PC-9 (cell line): ENCODE measurements at regions not wholly inside any gene's neighbourhood (a gene's known extent, or its start where the extent isn't known, plus 50 kb on each side); places are given as distances from the start of the nearest gene placed in this dataset.

Source experiments
- BruUV-seq: library from RNA; stranded (reverse); fragments of 400-500 nt; replicated peaks from 2 replicates; lab custom pipeline; 2021; lab: Mats Ljungman, UMichigan
- CTCF ChIA-PET: fragments of 300-600 bp; sonication (Branson Sonifier 250); formaldehyde crosslinking; loops from one replicate; lab custom pipeline; 2022; ENCODE audit warnings: antibody characterized with exemption; lab: Charles Lee
- POLR2A ChIA-PET: fragments of 300-600 bp; sonication (Branson Sonifier 250); formaldehyde crosslinking; loops from one replicate; lab custom pipeline; 2022; ENCODE audit warnings: antibody characterized with exemption; ENCODE audit not compliant: unreplicated experiment; lab: Charles Lee
- DNase-seq, 2 experiments: peaks; one replicate each; pipeline versions ENCODE4 v3.0.0 to v3.0.0-alpha.2; 2015 to 2022; ENCODE audit warnings: mixed read lengths in 1 of 2
- H2AFZ ChIP-seq: fragments of 200-600 bp; sonication (generic); 2 replicates; pipeline ENCODE4 v1.8.1; 2017; ENCODE audit warnings: antibody characterized with exemption
- H3F3A ChIP-seq: fragments of 200-600 bp; sonication (generic); 2 replicates; pipeline ENCODE4 v1.8.1; 2017; ENCODE audit warnings: antibody characterized with exemption, mild to moderate bottlenecking, low read depth; ENCODE audit not compliant: insufficient read depth
- H3K27ac ChIP-seq: fragments of 200-600 bp; sonication (generic); 2 replicates; pipeline ENCODE4 v1.6.1; 2016; ENCODE audit warnings: mixed run types
- H3K27me3 ChIP-seq: fragments of 200-600 bp; sonication (generic); 2 replicates; pipeline ENCODE4 v1.6.1; 2016; ENCODE audit warnings: low read depth, mixed run types; ENCODE audit not compliant: insufficient read depth
- H3K36me3 ChIP-seq: fragments of 200-600 bp; sonication (generic); 2 replicates; pipeline ENCODE4 v1.6.1; 2016; ENCODE audit warnings: low read depth, mixed run types
- H3K4me1 ChIP-seq: fragments of 200-600 bp; sonication (generic); replicated peaks from 2 replicates; pipeline ENCODE4 v1.6.1; 2016; ENCODE audit warnings: mixed run types; ENCODE audit not compliant: insufficient read depth
- H3K4me2 ChIP-seq: fragments of 200-600 bp; sonication (generic); 2 replicates; pipeline ENCODE4 v1.6.1; 2017; ENCODE audit warnings: mixed run types
- H3K4me3 ChIP-seq: fragments of 200-600 bp; sonication (generic); 2 replicates; pipeline ENCODE4 v1.6.1; 2016; ENCODE audit warnings: mixed run types
- H3K79me2 ChIP-seq: fragments of 200-600 bp; sonication (generic); 2 replicates; pipeline ENCODE4 v1.6.1; 2017; ENCODE audit warnings: low read depth, mixed run types
- H3K9me2 ChIP-seq: fragments of 200-600 bp; sonication (generic); 2 replicates; pipeline ENCODE4 v1.8.1; 2017; ENCODE audit warnings: mild to moderate bottlenecking; ENCODE audit not compliant: insufficient read depth
- H3K9me3 ChIP-seq: fragments of 200-600 bp; sonication (generic); 2 replicates; pipeline ENCODE4 v1.8.1; 2016; ENCODE audit warnings: low read depth; ENCODE audit not compliant: insufficient read depth
- H4K20me1 ChIP-seq: fragments of 200-600 bp; sonication (generic); 2 replicates; pipeline ENCODE4 v1.8.1; 2017; ENCODE audit not compliant: insufficient read depth
- CTCF ChIP-seq: fragments of 200-600 bp; sonication (generic); conservative IDR thresholded peaks from 2 replicates; pipeline ENCODE4 v1.6.1; 2017; ENCODE audit warnings: mixed run types, antibody characterized with exemption, mild to moderate bottlenecking, moderate library complexity
- EZH2 ChIP-seq: fragments of 200-600 bp; sonication (generic); IDR thresholded peaks from 2 replicates; pipeline ENCODE4 v1.8.0; 2017; ENCODE audit warnings: antibody characterized with exemption, low read depth
- intact Hi-C: fragments of 100-400 bp; cut with micrococcal nuclease; formaldehyde crosslinking; loops from one replicate; pipeline ENCODE4 v1.10.0; 2022; ENCODE audit not compliant: unreplicated experiment

DNA sequence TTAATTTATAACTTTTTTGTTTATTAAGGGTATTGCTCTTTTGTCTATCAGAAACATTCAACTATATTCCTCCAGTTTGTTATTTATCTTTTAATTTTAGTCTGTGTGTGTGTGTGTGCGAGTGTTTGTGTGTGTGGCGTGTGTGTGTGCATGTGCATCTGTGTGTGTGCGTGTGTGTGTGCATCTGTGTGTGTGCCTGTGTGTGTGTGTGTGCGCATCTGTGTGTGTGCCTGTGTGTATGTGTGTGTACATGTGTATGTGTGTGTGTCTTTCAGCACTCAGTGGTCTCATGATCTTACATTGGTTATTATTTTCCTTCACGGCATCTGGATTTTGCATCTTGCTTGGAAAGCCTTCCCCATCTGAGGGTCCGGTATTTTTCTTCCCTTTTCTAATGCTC is 281.1 kb upstream of the RTL1 start:
- ChIA-PET CTCF (no interaction called here), POLR2A (no interaction called here)
- no peak for DNase-seq
- Histone ChIP-seq H3F3A (no peaks in the 10 kb centered on the region), H3K36me3 (no peaks in the 10 kb centered on the region), H3K79me2 (no peaks in the 10 kb centered on the region), H2AFZ (no peak overlapping the region), H3K9me3 (no peaks in the 10 kb centered on the region), H3K9me2 (no peaks in the 10 kb centered on the region), H3K27ac (no peak overlapping the region), H4K20me1 (no peaks in the 10 kb centered on the region), H3K27me3 (no peaks in the 10 kb centered on the region), H3K4me3 (no peak overlapping the region), H3K4me2 (no peak overlapping the region), H3K4me1 (peaks cover 6% of the 10 kb centered on the region; the same call in 1 of the 2 replicates)
- intact Hi-C loops = no loop called here
- no peak for TF ChIP-seq CTCF
- TF ChIP-seq EZH2 = no peak
- no TSS peak for BruUV-seq

GRCh38 chr14:101185073-101185835 is 281.7 kb upstream of the RTL1 start:
- no peak overlapping the region for H3K4me2 ChIP-seq
- H3K9me2 ChIP-seq = no peaks in the 10 kb centered on the region
- no peaks in the 10 kb centered on the region for H3K9me3 ChIP-seq
- DNase-seq = no peak
- H2AFZ ChIP-seq = no peak overlapping the region
- TF ChIP-seq CTCF (no peak), EZH2 (no peak)
- no peaks in the 10 kb centered on the region for H3K36me3 ChIP-seq
- no TSS peak for BruUV-seq
- H3F3A ChIP-seq = no peaks in the 10 kb centered on the region
- ChIA-PET CTCF (no interaction called here), POLR2A (no interaction called here)
- H3K27me3 ChIP-seq = no peaks in the 10 kb centered on the region
- H3K4me1 ChIP-seq = peaks cover 6% of the 10 kb centered on the region; the same call in 1 of the 2 replicates
- no peak overlapping the region for H3K4me3 ChIP-seq
- H3K79me2 ChIP-seq = no peaks in the 10 kb centered on the region
- no peak overlapping the region for H3K27ac ChIP-seq
- intact Hi-C loops = no loop called here
- no peaks in the 10 kb centered on the region for H4K20me1 ChIP-seq

DNA sequence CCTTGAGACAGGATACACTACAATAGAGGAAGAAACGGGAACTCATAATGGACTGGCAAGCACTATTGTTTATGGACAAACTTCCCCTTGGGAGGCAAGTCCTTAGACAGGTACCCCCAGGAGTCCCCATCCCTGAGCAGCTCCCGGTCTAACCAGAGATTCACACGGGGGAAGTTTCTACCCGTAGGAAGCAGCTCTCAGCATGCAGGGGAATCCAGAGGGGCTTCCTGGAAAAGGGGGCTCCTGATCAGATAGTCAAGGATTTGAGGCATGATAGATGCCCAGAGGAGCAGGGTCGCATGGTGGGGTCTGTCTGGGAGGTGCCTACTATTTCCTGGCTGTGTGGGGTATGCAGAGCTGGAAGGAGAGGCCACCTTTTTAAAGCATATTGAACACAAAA is 282.4 kb upstream of the RTL1 start:
- H3K27me3 ChIP-seq = no peaks in the 10 kb centered on the region
- peaks cover 6% of the 10 kb centered on the region; the same call in 1 of the 2 replicates for H3K4me1 ChIP-seq
- no peak overlapping the region for H3K27ac ChIP-seq
- intact Hi-C loops = no loop called here
- no peak overlapping the region for H3K4me2 ChIP-seq
- no peak for TF ChIP-seq CTCF
- no peak for TF ChIP-seq EZH2
- no TSS peak for BruUV-seq
- no peak overlapping the region for H2AFZ ChIP-seq
- ChIA-PET POLR2A (no interaction called here), CTCF (no interaction called here)
- H3K4me3 ChIP-seq = no peak overlapping the region
- no peaks in the 10 kb centered on the region for H3K79me2 ChIP-seq
- DNase-seq = no peak
- no peaks in the 10 kb centered on the region for H3F3A ChIP-seq
- H4K20me1 ChIP-seq = no peaks in the 10 kb centered on the region
- H3K9me2 ChIP-seq = no peaks in the 10 kb centered on the region
- H3K36me3 ChIP-seq = no peaks in the 10 kb centered on the region
- no peaks in the 10 kb centered on the region for H3K9me3 ChIP-seq
